ENCODE measurements at regions not wholly inside any gene's neighbourhood (a gene's known extent, or its start where the extent isn't known, plus 50 kb on each side); places are given as distances from the start of the nearest gene placed in this dataset.

DNA sequence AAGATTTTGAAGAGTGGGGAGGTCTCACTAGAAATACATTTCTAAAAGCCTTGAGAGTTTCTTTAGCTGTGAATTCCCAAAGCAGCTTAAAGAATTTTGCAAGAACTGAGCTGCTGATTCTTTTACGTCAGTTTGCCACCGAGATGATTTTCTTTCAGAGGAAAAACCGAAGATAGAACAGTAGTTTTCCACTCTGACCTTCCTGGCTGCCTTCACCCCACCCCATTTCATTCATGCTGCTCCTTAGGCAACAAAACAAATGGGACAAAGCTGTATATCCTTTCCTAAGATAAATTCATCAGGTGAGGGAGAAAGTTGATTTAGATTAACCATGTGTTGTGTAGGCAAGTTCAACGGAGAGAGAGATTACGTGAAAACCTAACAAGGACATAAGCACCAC lies 947.0 kb downstream of the GALC start:
- TF ChIP-seq, protein P1, sequence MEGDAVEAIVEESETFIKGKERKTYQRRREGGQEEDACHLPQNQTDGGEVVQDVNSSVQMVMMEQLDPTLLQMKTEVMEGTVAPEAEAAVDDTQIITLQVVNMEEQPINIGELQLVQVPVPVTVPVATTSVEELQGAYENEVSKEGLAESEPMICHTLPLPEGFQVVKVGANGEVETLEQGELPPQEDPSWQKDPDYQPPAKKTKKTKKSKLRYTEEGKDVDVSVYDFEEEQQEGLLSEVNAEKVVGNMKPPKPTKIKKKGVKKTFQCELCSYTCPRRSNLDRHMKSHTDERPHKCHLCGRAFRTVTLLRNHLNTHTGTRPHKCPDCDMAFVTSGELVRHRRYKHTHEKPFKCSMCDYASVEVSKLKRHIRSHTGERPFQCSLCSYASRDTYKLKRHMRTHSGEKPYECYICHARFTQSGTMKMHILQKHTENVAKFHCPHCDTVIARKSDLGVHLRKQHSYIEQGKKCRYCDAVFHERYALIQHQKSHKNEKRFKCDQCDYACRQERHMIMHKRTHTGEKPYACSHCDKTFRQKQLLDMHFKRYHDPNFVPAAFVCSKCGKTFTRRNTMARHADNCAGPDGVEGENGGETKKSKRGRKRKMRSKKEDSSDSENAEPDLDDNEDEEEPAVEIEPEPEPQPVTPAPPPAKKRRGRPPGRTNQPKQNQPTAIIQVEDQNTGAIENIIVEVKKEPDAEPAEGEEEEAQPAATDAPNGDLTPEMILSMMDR (IDR thresholded peaks at IDR 0.05) = no peak
- no peak for TF ChIP-seq POLR2A (IDR thresholded peaks at IDR 0.05)

All from thyroid gland (tissue), 4 donors.